ENCODE measurements at regions not wholly inside any gene's neighbourhood (a gene's known extent, or its start where the extent isn't known, plus 50 kb on each side); places are given as distances from the start of the nearest gene placed in this dataset.

GRCh38 chr10:78164702-78165101 lies 131.0 kb downstream of the RPS24 start:
- no peak for TF ChIP-seq CTCF (IDR thresholded peaks at IDR 0.05)
- TF ChIP-seq POLR2A (IDR thresholded peaks at IDR 0.05), result no peak

All from right lobe of liver (tissue), 4 donors.